ENCODE measurements at regions not wholly inside any gene's neighbourhood (a gene's known extent, or its start where the extent isn't known, plus 50 kb on each side); places are given as distances from the start of the nearest gene placed in this dataset.

DNA sequence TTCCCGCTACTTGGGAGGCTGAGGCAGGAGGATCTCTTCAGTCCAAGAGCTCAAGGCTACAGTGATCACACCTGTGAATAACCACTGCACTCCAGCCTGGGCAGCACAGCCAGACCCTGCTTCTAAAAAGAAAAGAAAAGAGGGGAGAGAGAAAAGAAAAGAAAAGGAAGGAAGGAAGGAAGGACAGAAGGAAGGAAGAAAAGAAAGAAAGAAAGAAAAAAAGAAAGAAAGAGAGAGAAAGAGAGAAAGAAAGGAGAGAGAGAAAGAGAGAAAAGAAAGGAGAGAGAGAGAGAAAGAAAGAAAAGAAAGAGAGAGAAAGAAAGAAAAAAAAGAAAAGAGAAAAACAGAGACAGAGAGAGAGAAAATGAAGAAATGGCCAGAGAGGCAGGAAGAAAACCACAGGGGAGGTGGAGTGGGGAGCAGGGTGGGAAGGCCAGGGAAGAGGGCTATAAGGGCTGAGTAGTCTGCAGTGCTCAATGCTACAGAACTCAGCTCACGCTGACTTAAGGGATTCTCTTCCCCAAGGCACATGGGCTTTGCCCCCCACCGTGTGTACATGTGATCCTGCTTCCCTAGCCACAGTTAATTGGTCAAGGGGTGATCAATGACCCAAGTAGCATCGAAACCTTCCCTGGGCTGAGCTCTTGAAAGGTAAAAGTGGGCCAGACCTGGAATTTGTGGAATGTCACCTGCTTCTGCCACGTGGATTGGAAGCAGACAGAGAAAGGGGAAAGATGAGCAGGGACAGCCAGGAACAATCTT, 90.4 kb upstream of the TMCC3 start:
- intact Hi-C loops (cut with DNase I; ENCODE audit: low total_unique reads) = no loop called here
- no peaks in the 10 kb centered on the region for H3K27me3 ChIP-seq
- no peak for DNase-seq
- no peaks in the 10 kb centered on the region for H3K36me3 ChIP-seq
- no peaks in the 10 kb centered on the region for H3K4me1 ChIP-seq
- H3K9me3 ChIP-seq = no peaks in the 10 kb centered on the region
- no peak overlapping the region for H3K27ac ChIP-seq
- no peak overlapping the region for H3K4me3 ChIP-seq
- TF ChIP-seq, protein P1, sequence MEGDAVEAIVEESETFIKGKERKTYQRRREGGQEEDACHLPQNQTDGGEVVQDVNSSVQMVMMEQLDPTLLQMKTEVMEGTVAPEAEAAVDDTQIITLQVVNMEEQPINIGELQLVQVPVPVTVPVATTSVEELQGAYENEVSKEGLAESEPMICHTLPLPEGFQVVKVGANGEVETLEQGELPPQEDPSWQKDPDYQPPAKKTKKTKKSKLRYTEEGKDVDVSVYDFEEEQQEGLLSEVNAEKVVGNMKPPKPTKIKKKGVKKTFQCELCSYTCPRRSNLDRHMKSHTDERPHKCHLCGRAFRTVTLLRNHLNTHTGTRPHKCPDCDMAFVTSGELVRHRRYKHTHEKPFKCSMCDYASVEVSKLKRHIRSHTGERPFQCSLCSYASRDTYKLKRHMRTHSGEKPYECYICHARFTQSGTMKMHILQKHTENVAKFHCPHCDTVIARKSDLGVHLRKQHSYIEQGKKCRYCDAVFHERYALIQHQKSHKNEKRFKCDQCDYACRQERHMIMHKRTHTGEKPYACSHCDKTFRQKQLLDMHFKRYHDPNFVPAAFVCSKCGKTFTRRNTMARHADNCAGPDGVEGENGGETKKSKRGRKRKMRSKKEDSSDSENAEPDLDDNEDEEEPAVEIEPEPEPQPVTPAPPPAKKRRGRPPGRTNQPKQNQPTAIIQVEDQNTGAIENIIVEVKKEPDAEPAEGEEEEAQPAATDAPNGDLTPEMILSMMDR (IDR thresholded peaks at IDR 0.05) = no peak

GRCh38 chr12:94736820-94737219, 86.5 kb upstream of the TMCC3 start:
- DNase-seq = no peak
- H3K36me3 ChIP-seq = no peaks in the 10 kb centered on the region
- H3K27ac ChIP-seq = no peak overlapping the region
- no peaks in the 10 kb centered on the region for H3K27me3 ChIP-seq
- no peaks in the 10 kb centered on the region for H3K9me3 ChIP-seq
- TF ChIP-seq, protein P1 (IDR thresholded peaks at IDR 0.05) = no peak
- intact Hi-C loops (cut with DNase I; ENCODE audit: low total_unique reads) = no loop called here
- H3K4me3 ChIP-seq = no peak overlapping the region
- H3K4me1 ChIP-seq = no peaks in the 10 kb centered on the region

- no peak overlapping the region for H3K27ac ChIP-seq
- H3K4me3 ChIP-seq = no peak overlapping the region
- intact Hi-C loops (cut with DNase I; ENCODE audit: low total_unique reads) = no loop called here
- H3K9me3 ChIP-seq = no peaks in the 10 kb centered on the region
- DNase-seq = no peak
- no peaks in the 10 kb centered on the region for H3K4me1 ChIP-seq
- H3K27me3 ChIP-seq = no peaks in the 10 kb centered on the region
- TF ChIP-seq, protein P1 (IDR thresholded peaks at IDR 0.05) = no peak
- no peaks in the 10 kb centered on the region for H3K36me3 ChIP-seq
Measured at GRCh38 chr12:94736004-94736403, 85.6 kb upstream of the TMCC3 start.

GRCh38 chr12:94733727-94734126, 83.4 kb upstream of the TMCC3 start:
- Histone ChIP-seq H3K27me3 (no peaks in the 10 kb centered on the region), H3K4me1 (no peaks in the 10 kb centered on the region), H3K36me3 (no peaks in the 10 kb centered on the region), H3K27ac (no peak overlapping the region), H3K9me3 (no peaks in the 10 kb centered on the region), H3K4me3 (no peak overlapping the region)
- TF ChIP-seq, protein P1 (IDR thresholded peaks at IDR 0.05) = no peak
- intact Hi-C loops (cut with DNase I; ENCODE audit: low total_unique reads) = no loop called here
- no peak for DNase-seq

GRCh38 chr12:94732367-94732990, 82.1 kb upstream of the TMCC3 start:
- no peak for DNase-seq
- Histone ChIP-seq H3K27me3 (no peaks in the 10 kb centered on the region), H3K36me3 (no peaks in the 10 kb centered on the region)

More at GRCh38 chr12:94732367-94732990, 82.1 kb upstream of the TMCC3 start:
- no peaks in the 10 kb centered on the region for H3K4me1 ChIP-seq
- TF ChIP-seq, protein P1 (IDR thresholded peaks at IDR 0.05) = no peak
- no peak overlapping the region for H3K27ac ChIP-seq
- no peaks in the 10 kb centered on the region for H3K9me3 ChIP-seq
- intact Hi-C loops (cut with DNase I; ENCODE audit: low total_unique reads) = no loop called here
- H3K4me3 ChIP-seq = no peak overlapping the region

All from tibial artery (tissue), 4 donors.